DND-41 (cell line): ENCODE measurements at regions not wholly inside any gene's neighbourhood (a gene's known extent, or its start where the extent isn't known, plus 50 kb on each side); places are given as distances from the start of the nearest gene placed in this dataset.

ENCODE experiments used
- ATAC-seq: fragments of 200-7000 bp; cut with Tn5 transposase; 3 replicates; pipeline ENCODE4 v1.9.1; 2021; ENCODE audit warnings: low read depth; ENCODE audit not compliant: insufficient read depth
- DNase-seq: peaks from one replicate; pipeline ENCODE4 v3.0.0-alpha.2; 2020
- H2AFZ ChIP-seq: 2 replicates; pipeline ENCODE4 v1.6.0; 2012; ENCODE audit warnings: low read depth, low read length
- H3K27ac ChIP-seq: 2 replicates; pipeline ENCODE4 v1.5.1; 2012; ENCODE audit warnings: low read length, inconsistent platforms
- H3K27me3 ChIP-seq: fragments of 200-600 bp; sonication (generic); 2 replicates; pipeline ENCODE4 v1.6.0; 2012; ENCODE audit warnings: low read length, mild to moderate bottlenecking, inconsistent platforms; ENCODE audit not compliant: insufficient read depth, poor library complexity
- H3K36me3 ChIP-seq: 2 replicates; pipeline ENCODE4 v1.5.1; 2012; ENCODE audit warnings: low read length, inconsistent platforms; ENCODE audit not compliant: insufficient read depth
- H3K4me1 ChIP-seq: 2 replicates; pipeline ENCODE4 v1.5.1; 2012; ENCODE audit warnings: mild to moderate bottlenecking, low read length; ENCODE audit not compliant: insufficient read depth
- H3K4me2 ChIP-seq: 2 replicates; pipeline ENCODE4 v1.6.0; 2012; ENCODE audit warnings: mild to moderate bottlenecking, moderate library complexity, low read length, inconsistent platforms; ENCODE audit not compliant: insufficient read depth
- H3K4me3 ChIP-seq, 2 experiments: fragments of 200-600 bp in 1 of 2; shearing (Covaris generic) in 1 of 2; 2 replicates each; pipeline ENCODE4 v1.5.1; 2012 to 2016; ENCODE audit warnings: inconsistent platforms in 2 of 2, low read length in 2 of 2, mild to moderate bottlenecking in 2 of 2, low read depth in 1 of 2, moderate library complexity in 1 of 2
- H3K79me2 ChIP-seq: 2 replicates; pipeline ENCODE4 v1.6.0; 2012; ENCODE audit warnings: low read length, inconsistent platforms; ENCODE audit not compliant: insufficient read depth
- H3K9ac ChIP-seq: 2 replicates; pipeline ENCODE4 v1.6.0; 2012; ENCODE audit warnings: low read depth, mild to moderate bottlenecking, inconsistent platforms, low read length, moderate library complexity
- H3K9me3 ChIP-seq: 2 replicates; pipeline ENCODE4 v1.5.1; 2012; ENCODE audit warnings: low read length, moderate library complexity, mild to moderate bottlenecking, inconsistent platforms; ENCODE audit not compliant: insufficient read depth, severe bottlenecking
- H4K20me1 ChIP-seq: 2 replicates; pipeline ENCODE4 v1.6.0; 2012; ENCODE audit warnings: low read length; ENCODE audit not compliant: insufficient read depth
- EZH2 ChIP-seq: IDR thresholded peaks from 3 replicates; pipeline ENCODE4 v1.6.1; 2012; ENCODE audit warnings: borderline replicate concordance, low read depth, mild to moderate bottlenecking, moderate library complexity, low read length, inconsistent platforms; ENCODE audit not compliant: severe bottlenecking
- TF ChIP-seq, protein P1 (sequence below): IDR thresholded peaks from 2 replicates; pipeline ENCODE4 v1.5.1; 2012; ENCODE audit warnings: borderline replicate concordance, low read length, moderate library complexity, mild to moderate bottlenecking; ENCODE audit not compliant: poor library complexity, severe bottlenecking; ENCODE audit errors: extremely low read depth

DNA sequence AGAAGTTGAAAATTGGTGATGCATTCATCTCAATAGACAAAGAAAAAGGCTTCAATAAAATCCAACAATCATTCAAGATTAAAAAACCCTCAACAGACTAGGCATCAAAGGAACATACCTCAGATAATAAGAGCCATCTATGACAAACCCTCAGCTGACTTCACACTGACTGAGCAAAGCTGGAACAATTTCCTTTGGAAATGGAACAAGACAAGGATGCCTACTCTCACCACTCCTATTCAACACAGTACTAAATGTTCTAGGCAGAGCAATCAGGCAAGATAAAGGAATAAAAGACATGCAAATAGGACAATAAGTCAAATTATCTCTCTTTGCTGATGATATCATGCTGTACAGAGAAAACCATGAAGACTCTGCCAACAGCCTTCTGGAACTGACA, 1188.1 kb downstream of the DTWD2 start:
- no peak for DNase-seq
- H3K9me3 ChIP-seq, result no peaks in the 10 kb centered on the region
- H3K79me2 ChIP-seq, result no peaks in the 10 kb centered on the region
- no peaks in the 10 kb centered on the region for H4K20me1 ChIP-seq
- no peak overlapping the region for H3K27ac ChIP-seq
- H3K9ac ChIP-seq, result no peak overlapping the region
- no peaks in the 10 kb centered on the region for H3K27me3 ChIP-seq
- no peak overlapping the region for H2AFZ ChIP-seq
- no peak overlapping the region for H3K4me3 ChIP-seq
- H3K36me3 ChIP-seq, result no peaks in the 10 kb centered on the region
- no peak overlapping the region for H3K4me2 ChIP-seq
- TF ChIP-seq, protein P1, sequence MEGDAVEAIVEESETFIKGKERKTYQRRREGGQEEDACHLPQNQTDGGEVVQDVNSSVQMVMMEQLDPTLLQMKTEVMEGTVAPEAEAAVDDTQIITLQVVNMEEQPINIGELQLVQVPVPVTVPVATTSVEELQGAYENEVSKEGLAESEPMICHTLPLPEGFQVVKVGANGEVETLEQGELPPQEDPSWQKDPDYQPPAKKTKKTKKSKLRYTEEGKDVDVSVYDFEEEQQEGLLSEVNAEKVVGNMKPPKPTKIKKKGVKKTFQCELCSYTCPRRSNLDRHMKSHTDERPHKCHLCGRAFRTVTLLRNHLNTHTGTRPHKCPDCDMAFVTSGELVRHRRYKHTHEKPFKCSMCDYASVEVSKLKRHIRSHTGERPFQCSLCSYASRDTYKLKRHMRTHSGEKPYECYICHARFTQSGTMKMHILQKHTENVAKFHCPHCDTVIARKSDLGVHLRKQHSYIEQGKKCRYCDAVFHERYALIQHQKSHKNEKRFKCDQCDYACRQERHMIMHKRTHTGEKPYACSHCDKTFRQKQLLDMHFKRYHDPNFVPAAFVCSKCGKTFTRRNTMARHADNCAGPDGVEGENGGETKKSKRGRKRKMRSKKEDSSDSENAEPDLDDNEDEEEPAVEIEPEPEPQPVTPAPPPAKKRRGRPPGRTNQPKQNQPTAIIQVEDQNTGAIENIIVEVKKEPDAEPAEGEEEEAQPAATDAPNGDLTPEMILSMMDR, result no peak
- TF ChIP-seq EZH2, result no peak
- no peak for ATAC-seq
- H3K4me1 ChIP-seq, result no peaks in the 10 kb centered on the region

DNA sequence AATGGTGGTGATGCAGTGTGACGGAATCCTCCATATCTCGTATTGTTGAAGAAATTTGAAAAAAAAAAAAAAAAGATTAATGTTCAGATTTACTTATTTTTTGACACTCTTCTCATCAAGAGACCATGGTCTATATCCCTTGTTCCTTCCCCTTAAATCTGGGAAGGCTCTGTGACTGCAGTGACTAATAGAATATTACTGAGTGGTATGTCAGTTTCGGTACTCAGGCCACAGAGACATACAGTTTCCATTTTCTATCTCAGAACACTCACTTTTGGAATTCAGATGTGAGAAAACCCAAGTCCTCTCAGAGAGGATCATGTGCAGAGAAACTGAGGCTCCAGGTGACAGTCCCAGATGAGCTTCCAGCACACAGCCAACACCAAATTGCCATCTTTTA, 1193.5 kb downstream of the DTWD2 start:
- Histone ChIP-seq H3K9me3 (no peaks in the 10 kb centered on the region), H4K20me1 (no peaks in the 10 kb centered on the region), H3K36me3 (no peaks in the 10 kb centered on the region), H3K4me1 (no peaks in the 10 kb centered on the region), H3K27me3 (no peaks in the 10 kb centered on the region), H3K4me2 (no peak overlapping the region), H3K4me3 (no peak overlapping the region), H3K9ac (no peak overlapping the region), H3K79me2 (no peaks in the 10 kb centered on the region), H2AFZ (no peak overlapping the region), H3K27ac (no peak overlapping the region)
- no peak for DNase-seq
- TF ChIP-seq, protein P1, result no peak
- TF ChIP-seq EZH2, result no peak
- no peak for ATAC-seq

DNA sequence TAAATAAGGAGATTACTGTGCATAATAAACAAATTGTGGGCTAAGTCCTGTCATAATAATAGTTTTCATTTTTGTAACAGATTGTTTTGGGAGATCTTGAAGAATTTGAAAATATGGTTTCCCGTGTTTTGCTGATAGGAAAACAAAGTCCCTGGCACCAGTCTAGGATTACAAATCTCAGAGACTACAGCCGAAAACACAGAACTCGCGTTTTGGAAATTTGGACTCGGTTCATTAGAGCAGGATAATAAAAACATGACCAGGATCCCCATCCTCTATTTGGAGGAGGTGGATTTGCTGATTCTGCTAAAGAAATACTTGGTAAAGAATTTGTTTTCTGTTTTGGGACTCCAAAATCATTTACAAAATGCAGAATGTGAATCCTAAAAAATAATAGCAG, 1194.4 kb downstream of the DTWD2 start:
- Histone ChIP-seq H3K79me2 (no peaks in the 10 kb centered on the region), H2AFZ (no peak overlapping the region), H3K4me2 (no peak overlapping the region), H3K27ac (no peak overlapping the region), H3K27me3 (no peaks in the 10 kb centered on the region), H3K9ac (no peak overlapping the region), H3K4me1 (no peaks in the 10 kb centered on the region), H3K36me3 (no peaks in the 10 kb centered on the region), H3K4me3 (no peak overlapping the region), H3K9me3 (no peaks in the 10 kb centered on the region), H4K20me1 (no peaks in the 10 kb centered on the region)
- ATAC-seq (no peak), DNase-seq (no peak)
- TF ChIP-seq, protein P1, result no peak
- TF ChIP-seq EZH2, result no peak

DNA sequence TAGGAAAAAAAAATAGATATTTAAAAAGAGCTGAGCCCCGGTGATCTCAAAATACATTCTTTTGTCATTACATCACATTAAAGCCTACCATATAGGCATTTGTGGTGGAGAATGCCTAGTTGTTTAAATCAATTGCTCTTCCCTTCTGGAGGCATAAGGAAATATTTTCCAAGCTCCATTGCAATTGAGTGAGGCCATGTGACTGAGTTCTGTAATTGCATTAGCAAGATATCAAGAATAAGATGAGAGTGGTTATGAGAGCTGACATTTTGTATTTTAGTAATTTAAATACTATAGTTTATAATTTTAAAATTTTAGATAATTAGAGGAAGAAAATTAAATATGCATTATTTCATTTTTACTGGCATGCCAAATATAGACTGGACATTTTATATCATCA, 1195.9 kb downstream of the DTWD2 start:
- no peaks in the 10 kb centered on the region for H3K4me1 ChIP-seq
- ATAC-seq (no peak), DNase-seq (no peak)
- no peak overlapping the region for H3K4me3 ChIP-seq
- H3K4me2 ChIP-seq, result no peak overlapping the region
- no peaks in the 10 kb centered on the region for H4K20me1 ChIP-seq
- no peaks in the 10 kb centered on the region for H3K79me2 ChIP-seq
- TF ChIP-seq, protein P1, result no peak
- no peak for TF ChIP-seq EZH2
- H2AFZ ChIP-seq, result no peak overlapping the region
- H3K27ac ChIP-seq, result no peak overlapping the region
- no peaks in the 10 kb centered on the region for H3K27me3 ChIP-seq
- no peak overlapping the region for H3K9ac ChIP-seq
- no peaks in the 10 kb centered on the region for H3K36me3 ChIP-seq
- no peaks in the 10 kb centered on the region for H3K9me3 ChIP-seq
